Lung (tissue), 11 donors: ENCODE measurements at regions not wholly inside any gene's neighbourhood (a gene's known extent, or its start where the extent isn't known, plus 50 kb on each side); places are given as distances from the start of the nearest gene placed in this dataset.
A peak's percentile ranks its signal among the peaks of the same experiment; 100 is the strongest.

Experiments used
- ATAC-seq: fragments of 200-7000 bp; cut with Tn5 transposase; one replicate; pipeline ENCODE4 v1.9.1; 2020; ENCODE audit warnings: moderate number of reproducible peaks; ENCODE audit not compliant: insufficient read depth, low FRiP score
- DNase-seq, 3 donors: peaks; one replicate each; pipeline ENCODE4 v3.0.0-alpha.2; 2013 to 2017
- H3K27ac ChIP-seq, 2 donors: one replicate each; pipeline ENCODE4 v1.5.1; 2013; ENCODE audit warnings: mild to moderate bottlenecking in 2 of 2, moderate library complexity in 2 of 2, control low read depth in 1 of 2, inconsistent platforms in 1 of 2, low read depth in 1 of 2, low read length in 1 of 2
- H3K27me3 ChIP-seq, 3 donors: one replicate each; pipeline ENCODE4 v1.5.1; 2013; ENCODE audit warnings: low read length in 2 of 3; ENCODE audit not compliant: control insufficient read depth in 3 of 3, insufficient read depth in 3 of 3
- H3K36me3 ChIP-seq, 4 donors: one replicate each; pipeline ENCODE4 v1.5.1; 2013; ENCODE audit warnings: low read length in 4 of 4, mild to moderate bottlenecking in 1 of 4, moderate library complexity in 1 of 4; ENCODE audit not compliant: control insufficient read depth in 4 of 4, insufficient read depth in 4 of 4
- H3K4me1 ChIP-seq, 5 donors: one replicate each; pipeline ENCODE4 v1.5.1; 2013; ENCODE audit warnings: low read length in 5 of 5, mild to moderate bottlenecking in 2 of 5, moderate library complexity in 1 of 5; ENCODE audit not compliant: control insufficient read depth in 5 of 5, insufficient read depth in 5 of 5
- H3K4me3 ChIP-seq: one replicate; pipeline ENCODE4 v1.5.1; 2013; ENCODE audit warnings: mild to moderate bottlenecking, control low read depth, moderate library complexity
- H3K9ac ChIP-seq, 2 donors: one replicate each; pipeline ENCODE4 v1.5.1; 2013; ENCODE audit warnings: low read length in 2 of 2, control low read depth in 1 of 2; ENCODE audit not compliant: insufficient read depth in 1 of 2
- H3K9me3 ChIP-seq, 4 donors: one replicate each; pipeline ENCODE4 v1.5.1; 2013; ENCODE audit warnings: low read length in 3 of 4, mild to moderate bottlenecking in 1 of 4, moderate library complexity in 1 of 4; ENCODE audit not compliant: control insufficient read depth in 4 of 4, insufficient read depth in 3 of 4
- CTCF ChIP-seq: IDR thresholded peaks from 2 replicates; pipeline ENCODE4 v1.5.1; 2012; ENCODE audit warnings: mild to moderate bottlenecking; ENCODE audit errors: control extremely low read depth, extremely low read depth
- WGBS, 2 donors: extraction: QIAGEN DNeasy Blood & Tissue Kit; methylation state at CpG; one replicate each; pipeline ENCODE4 v1.1.7; 2013; 5-methylcytosine and 5-hydroxymethylcytosine counted together
- donor health status: control.
- donor health status: control.
- donor health status: Bipolar disorder and iron deficiency.
- donor health status: healthy.
- donor health status: DM: yes; HTN: yes; CAD: no.

- Histone ChIP-seq H3K27ac (no peak overlapping the region), H3K9ac (no peak overlapping the region), H3K4me1 (peaks cover 0 to 10% (median 0%) of the 10 kb centered on the region in 5 donors), H3K4me3 (no peak overlapping the region), H3K27me3 (peaks cover 4 to 29% (median 15%) of the 10 kb centered on the region in 3 donors), H3K36me3 (no peaks in the 10 kb centered on the region), H3K9me3 (peaks cover 0 to 6% (median 0%) of the 10 kb centered on the region in 4 donors)
- TF ChIP-seq CTCF, result no peak
- WGBS, 2 donors, result 63 to 69% methylated on average over 5 of the region's 5 CpGs
- ATAC-seq, result no peak
- DNase-seq, result no peak
Measured at GRCh38 chr6:28632326-28632851, 106.7 kb downstream of the GPX5 start.

- no peak overlapping the region for H3K27ac ChIP-seq
- DNase-seq, result no peak
Measured at GRCh38 chr6:28633445-28634215, 107.9 kb downstream of the GPX5 start.

GRCh38 chr6:28634411-28634760 lies 108.7 kb downstream of the GPX5 start:
- H3K36me3 ChIP-seq, result no peaks in the 10 kb centered on the region
- ATAC-seq (no peak), DNase-seq (no peak)
- no peak overlapping the region for H3K4me3 ChIP-seq
- H3K9me3 ChIP-seq, result peaks cover 0 to 10% (median 0%) of the 10 kb centered on the region in 4 donors
- H3K27me3 ChIP-seq, result peaks cover 4 to 30% (median 16%) of the 10 kb centered on the region in 3 donors
- peak overlapping the region in 1 of 2 donors; percentile 82 for H3K9ac ChIP-seq
- no peak for TF ChIP-seq CTCF
- 14 to 18% methylated on average over 4 of the region's 4 CpGs for WGBS, 2 donors
- no peak overlapping the region for H3K27ac ChIP-seq
- peaks cover 0 to 10% (median 0%) of the 10 kb centered on the region in 5 donors for H3K4me1 ChIP-seq

More at GRCh38 chr6:28633445-28634215, 107.9 kb downstream of the GPX5 start:
- ATAC-seq, result no peak
- H3K4me1 ChIP-seq, result peaks cover 0 to 10% (median 0%) of the 10 kb centered on the region in 5 donors
- no peaks in the 10 kb centered on the region for H3K36me3 ChIP-seq
- H3K9ac ChIP-seq, result no peak overlapping the region
- no peak for TF ChIP-seq CTCF
- no peak overlapping the region for H3K4me3 ChIP-seq
- H3K27me3 ChIP-seq, result peaks cover 4 to 30% (median 16%) of the 10 kb centered on the region in 3 donors
- H3K9me3 ChIP-seq, result peaks cover 0 to 7% (median 0%) of the 10 kb centered on the region in 4 donors
- 51 to 61% methylated on average over 28 of the region's 28 CpGs for WGBS, 2 donors
